ENCODE measurements at regions not wholly inside any gene's neighbourhood (a gene's known extent, or its start where the extent isn't known, plus 50 kb on each side); places are given as distances from the start of the nearest gene placed in this dataset.

DNA sequence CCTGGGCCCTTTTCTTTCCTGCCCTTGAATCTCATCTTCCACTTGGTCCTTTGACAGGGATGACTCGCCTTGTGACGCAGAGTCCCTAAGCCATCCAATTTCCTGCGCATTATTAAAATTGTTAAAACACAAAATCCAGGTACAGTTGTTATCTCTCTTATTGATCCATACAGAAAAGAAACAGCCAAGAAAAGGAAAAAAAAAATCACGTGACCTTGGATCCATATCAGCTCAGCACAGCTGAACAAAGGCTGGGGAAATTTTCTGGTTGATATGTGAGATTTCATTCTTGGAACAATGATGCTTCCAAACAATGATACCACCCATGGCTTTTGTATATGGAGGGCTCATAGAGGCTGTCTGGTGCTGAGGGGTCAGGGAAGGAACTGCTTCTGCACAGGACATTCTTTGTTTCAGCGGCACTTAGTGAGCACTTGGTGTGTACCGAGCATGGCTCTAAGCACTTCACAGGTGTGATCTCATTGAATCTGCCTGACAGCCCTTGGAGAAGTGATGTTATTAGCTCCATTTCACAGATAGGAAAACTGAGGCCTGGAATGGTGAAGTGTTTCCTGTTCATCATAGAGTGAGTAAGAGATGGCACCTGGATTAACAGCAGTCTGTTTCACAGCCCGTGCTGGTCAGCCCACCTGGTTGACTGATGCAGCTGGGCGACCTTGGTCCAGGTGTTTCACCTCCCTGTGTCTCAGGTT, 155.0 kb upstream of the SULF2 start:
- no peak for ATAC-seq

DNA sequence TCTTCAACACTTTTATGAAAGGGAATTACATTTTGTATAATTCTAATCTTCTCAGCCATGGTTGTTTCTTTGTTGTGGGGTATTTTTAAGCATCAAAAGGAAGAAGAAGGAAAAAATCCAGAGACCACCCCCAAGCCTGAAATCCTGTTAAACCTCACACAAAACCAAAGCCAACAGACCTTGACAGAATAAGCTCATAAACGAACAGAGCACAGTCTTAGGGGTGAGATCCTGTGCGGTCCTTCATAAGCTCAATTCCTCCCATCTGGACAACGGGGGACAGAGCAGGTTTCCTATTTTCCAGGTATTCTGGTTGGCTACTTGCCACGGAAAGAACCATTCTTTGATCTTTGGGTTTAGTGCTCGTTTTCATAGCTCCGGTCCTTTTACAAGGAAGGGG, 151.3 kb upstream of the SULF2 start:
- no peak for ATAC-seq

More for the DNA sequence above, 155.0 kb upstream of the SULF2 start:
- TF ChIP-seq ESRRG (CRISPR knock-in tag; IDR thresholded peaks at IDR 0.05) (no peak), TCF4 (CRISPR knock-in tag; IDR thresholded peaks at IDR 0.05; ENCODE audit: borderline replicate concordance) (no peak), GLIS3 (CRISPR knock-in tag; IDR thresholded peaks at IDR 0.05) (no peak), PPARA (CRISPR knock-in tag; IDR thresholded peaks at IDR 0.05; ENCODE audit: borderline replicate concordance) (no peak), ZFP3 (CRISPR knock-in tag; IDR thresholded peaks at IDR 0.05) (no peak), BACH2 (CRISPR knock-in tag; IDR thresholded peaks at IDR 0.05; ENCODE audit: borderline replicate concordance) (no peak), ZNF565 (CRISPR knock-in tag; conservative IDR thresholded peaks at IDR 0.05; ENCODE audit: low read depth) (no peak), OSR1 (CRISPR knock-in tag; IDR thresholded peaks at IDR 0.05) (no peak), ARNTL (CRISPR knock-in tag; IDR thresholded peaks at IDR 0.05; ENCODE audit: borderline replicate concordance, low read depth) (no peak), ZFP30 (CRISPR knock-in tag; IDR thresholded peaks at IDR 0.05) (no peak), ZNF8 (CRISPR knock-in tag; IDR thresholded peaks at IDR 0.05) (no peak), ISL1 (CRISPR knock-in tag; IDR thresholded peaks at IDR 0.05) (no peak), TOX (CRISPR knock-in tag; IDR thresholded peaks at IDR 0.05; ENCODE audit: borderline replicate concordance) (no peak)
- TF ChIP-seq, protein P1, sequence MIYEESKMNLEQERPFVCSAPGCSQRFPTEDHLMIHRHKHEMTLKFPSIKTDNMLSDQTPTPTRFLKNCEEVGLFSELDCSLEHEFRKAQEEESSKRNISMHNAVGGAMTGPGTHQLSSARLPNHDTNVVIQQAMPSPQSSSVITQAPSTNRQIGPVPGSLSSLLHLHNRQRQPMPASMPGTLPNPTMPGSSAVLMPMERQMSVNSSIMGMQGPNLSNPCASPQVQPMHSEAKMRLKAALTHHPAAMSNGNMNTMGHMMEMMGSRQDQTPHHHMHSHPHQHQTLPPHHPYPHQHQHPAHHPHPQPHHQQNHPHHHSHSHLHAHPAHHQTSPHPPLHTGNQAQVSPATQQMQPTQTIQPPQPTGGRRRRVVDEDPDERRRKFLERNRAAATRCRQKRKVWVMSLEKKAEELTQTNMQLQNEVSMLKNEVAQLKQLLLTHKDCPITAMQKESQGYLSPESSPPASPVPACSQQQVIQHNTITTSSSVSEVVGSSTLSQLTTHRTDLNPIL (CRISPR knock-in tag; IDR thresholded peaks at IDR 0.05; ENCODE audit: low read depth) = no peak
- TF ChIP-seq, protein P2, sequence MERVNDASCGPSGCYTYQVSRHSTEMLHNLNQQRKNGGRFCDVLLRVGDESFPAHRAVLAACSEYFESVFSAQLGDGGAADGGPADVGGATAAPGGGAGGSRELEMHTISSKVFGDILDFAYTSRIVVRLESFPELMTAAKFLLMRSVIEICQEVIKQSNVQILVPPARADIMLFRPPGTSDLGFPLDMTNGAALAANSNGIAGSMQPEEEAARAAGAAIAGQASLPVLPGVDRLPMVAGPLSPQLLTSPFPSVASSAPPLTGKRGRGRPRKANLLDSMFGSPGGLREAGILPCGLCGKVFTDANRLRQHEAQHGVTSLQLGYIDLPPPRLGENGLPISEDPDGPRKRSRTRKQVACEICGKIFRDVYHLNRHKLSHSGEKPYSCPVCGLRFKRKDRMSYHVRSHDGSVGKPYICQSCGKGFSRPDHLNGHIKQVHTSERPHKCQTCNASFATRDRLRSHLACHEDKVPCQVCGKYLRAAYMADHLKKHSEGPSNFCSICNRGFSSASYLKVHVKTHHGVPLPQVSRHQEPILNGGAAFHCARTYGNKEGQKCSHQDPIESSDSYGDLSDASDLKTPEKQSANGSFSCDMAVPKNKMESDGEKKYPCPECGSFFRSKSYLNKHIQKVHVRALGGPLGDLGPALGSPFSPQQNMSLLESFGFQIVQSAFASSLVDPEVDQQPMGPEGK (CRISPR knock-in tag; IDR thresholded peaks at IDR 0.05; ENCODE audit: borderline replicate concordance) = no peak
- TF ChIP-seq, protein P3, sequence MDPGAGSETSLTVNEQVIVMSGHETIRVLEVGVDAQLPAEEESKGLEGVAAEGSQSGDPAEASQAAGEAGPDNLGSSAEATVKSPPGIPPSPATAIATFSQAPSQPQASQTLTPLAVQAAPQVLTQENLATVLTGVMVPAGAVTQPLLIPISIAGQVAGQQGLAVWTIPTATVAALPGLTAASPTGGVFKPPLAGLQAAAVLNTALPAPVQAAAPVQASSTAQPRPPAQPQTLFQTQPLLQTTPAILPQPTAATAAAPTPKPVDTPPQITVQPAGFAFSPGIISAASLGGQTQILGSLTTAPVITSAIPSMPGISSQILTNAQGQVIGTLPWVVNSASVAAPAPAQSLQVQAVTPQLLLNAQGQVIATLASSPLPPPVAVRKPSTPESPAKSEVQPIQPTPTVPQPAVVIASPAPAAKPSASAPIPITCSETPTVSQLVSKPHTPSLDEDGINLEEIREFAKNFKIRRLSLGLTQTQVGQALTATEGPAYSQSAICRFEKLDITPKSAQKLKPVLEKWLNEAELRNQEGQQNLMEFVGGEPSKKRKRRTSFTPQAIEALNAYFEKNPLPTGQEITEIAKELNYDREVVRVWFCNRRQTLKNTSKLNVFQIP (CRISPR knock-in tag; IDR thresholded peaks at IDR 0.05; ENCODE audit: borderline replicate concordance, low read depth) = no peak
- TF ChIP-seq, protein P4, sequence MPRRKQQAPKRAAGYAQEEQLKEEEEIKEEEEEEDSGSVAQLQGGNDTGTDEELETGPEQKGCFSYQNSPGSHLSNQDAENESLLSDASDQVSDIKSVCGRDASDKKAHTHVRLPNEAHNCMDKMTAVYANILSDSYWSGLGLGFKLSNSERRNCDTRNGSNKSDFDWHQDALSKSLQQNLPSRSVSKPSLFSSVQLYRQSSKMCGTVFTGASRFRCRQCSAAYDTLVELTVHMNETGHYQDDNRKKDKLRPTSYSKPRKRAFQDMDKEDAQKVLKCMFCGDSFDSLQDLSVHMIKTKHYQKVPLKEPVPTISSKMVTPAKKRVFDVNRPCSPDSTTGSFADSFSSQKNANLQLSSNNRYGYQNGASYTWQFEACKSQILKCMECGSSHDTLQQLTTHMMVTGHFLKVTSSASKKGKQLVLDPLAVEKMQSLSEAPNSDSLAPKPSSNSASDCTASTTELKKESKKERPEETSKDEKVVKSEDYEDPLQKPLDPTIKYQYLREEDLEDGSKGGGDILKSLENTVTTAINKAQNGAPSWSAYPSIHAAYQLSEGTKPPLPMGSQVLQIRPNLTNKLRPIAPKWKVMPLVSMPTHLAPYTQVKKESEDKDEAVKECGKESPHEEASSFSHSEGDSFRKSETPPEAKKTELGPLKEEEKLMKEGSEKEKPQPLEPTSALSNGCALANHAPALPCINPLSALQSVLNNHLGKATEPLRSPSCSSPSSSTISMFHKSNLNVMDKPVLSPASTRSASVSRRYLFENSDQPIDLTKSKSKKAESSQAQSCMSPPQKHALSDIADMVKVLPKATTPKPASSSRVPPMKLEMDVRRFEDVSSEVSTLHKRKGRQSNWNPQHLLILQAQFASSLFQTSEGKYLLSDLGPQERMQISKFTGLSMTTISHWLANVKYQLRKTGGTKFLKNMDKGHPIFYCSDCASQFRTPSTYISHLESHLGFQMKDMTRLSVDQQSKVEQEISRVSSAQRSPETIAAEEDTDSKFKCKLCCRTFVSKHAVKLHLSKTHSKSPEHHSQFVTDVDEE (CRISPR knock-in tag; IDR thresholded peaks at IDR 0.05) = no peak

More for the DNA sequence above, 151.3 kb upstream of the SULF2 start:
- TF ChIP-seq, protein P5, sequence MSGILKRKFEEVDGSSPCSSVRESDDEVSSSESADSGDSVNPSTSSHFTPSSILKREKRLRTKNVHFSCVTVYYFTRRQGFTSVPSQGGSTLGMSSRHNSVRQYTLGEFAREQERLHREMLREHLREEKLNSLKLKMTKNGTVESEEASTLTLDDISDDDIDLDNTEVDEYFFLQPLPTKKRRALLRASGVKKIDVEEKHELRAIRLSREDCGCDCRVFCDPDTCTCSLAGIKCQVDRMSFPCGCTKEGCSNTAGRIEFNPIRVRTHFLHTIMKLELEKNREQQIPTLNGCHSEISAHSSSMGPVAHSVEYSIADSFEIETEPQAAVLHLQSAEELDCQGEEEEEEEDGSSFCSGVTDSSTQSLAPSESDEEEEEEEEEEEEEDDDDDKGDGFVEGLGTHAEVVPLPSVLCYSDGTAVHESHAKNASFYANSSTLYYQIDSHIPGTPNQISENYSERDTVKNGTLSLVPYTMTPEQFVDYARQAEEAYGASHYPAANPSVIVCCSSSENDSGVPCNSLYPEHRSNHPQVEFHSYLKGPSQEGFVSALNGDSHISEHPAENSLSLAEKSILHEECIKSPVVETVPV (CRISPR knock-in tag; IDR thresholded peaks at IDR 0.05) = no peak
- TF ChIP-seq TCF4 (CRISPR knock-in tag; IDR thresholded peaks at IDR 0.05; ENCODE audit: borderline replicate concordance) = no peak
- TF ChIP-seq, protein P2 (CRISPR knock-in tag; IDR thresholded peaks at IDR 0.05; ENCODE audit: borderline replicate concordance) = no peak
- no peak for TF ChIP-seq ISL1 (CRISPR knock-in tag; IDR thresholded peaks at IDR 0.05)
- no peak for TF ChIP-seq PPARA (CRISPR knock-in tag; IDR thresholded peaks at IDR 0.05; ENCODE audit: borderline replicate concordance)
- no peak for TF ChIP-seq BACH2 (CRISPR knock-in tag; IDR thresholded peaks at IDR 0.05; ENCODE audit: borderline replicate concordance)
- TF ChIP-seq, protein P4 (CRISPR knock-in tag; IDR thresholded peaks at IDR 0.05) = no peak
- TF ChIP-seq SNAI2 (CRISPR knock-in tag; IDR thresholded peaks at IDR 0.05) = no peak
- no peak for TF ChIP-seq ZFP3 (CRISPR knock-in tag; IDR thresholded peaks at IDR 0.05)
- no peak for TF ChIP-seq ESRRG (CRISPR knock-in tag; IDR thresholded peaks at IDR 0.05)
- no peak for TF ChIP-seq ZNF8 (CRISPR knock-in tag; IDR thresholded peaks at IDR 0.05)
- no peak for TF ChIP-seq GLIS3 (CRISPR knock-in tag; IDR thresholded peaks at IDR 0.05)
- TF ChIP-seq TOX (CRISPR knock-in tag; IDR thresholded peaks at IDR 0.05; ENCODE audit: borderline replicate concordance) = no peak

Measured in SK-N-SH treated with all-trans-retinoic acid at 6 μM for 48 hours (cell line).